A549 (cell line): ENCODE measurements at regions not wholly inside any gene's neighbourhood (a gene's known extent, or its start where the extent isn't known, plus 50 kb on each side); places are given as distances from the start of the nearest gene placed in this dataset.

Experiments
- EP300 ChIP-seq, 2 experiments: fragments of >200 bp; sonication (Bioruptor Twin); formaldehyde crosslinking; IDR thresholded peaks; 2 replicates in 1 of 2; 3 replicates in 1 of 2; pipeline ENCODE4 v1.6.1; 2016 to 2017
- HOXA7 ChIP-seq: fragments of 250-450 bp; sonication (Bioruptor Pico); IDR thresholded peaks from 2 replicates; pipeline ENCODE4 v1.5.0; 2020; ENCODE audit warnings: mild to moderate bottlenecking, moderate library complexity
- HOXB5 ChIP-seq: fragments of 250-450 bp; sonication (Bioruptor Pico); IDR thresholded peaks from 2 replicates; pipeline ENCODE4 v1.5.0; 2020; ENCODE audit warnings: mild to moderate bottlenecking, moderate library complexity
- KDM1A ChIP-seq: fragments of 200-600 bp; sonication (generic); IDR thresholded peaks from 2 replicates; pipeline ENCODE4 v1.6.1; 2016; ENCODE audit warnings: low read depth, mild to moderate bottlenecking
- MYC ChIP-seq: IDR thresholded peaks from 2 replicates; pipeline ENCODE4 v1.6.1; 2012; ENCODE audit warnings: mild to moderate bottlenecking, inconsistent platforms, low read length, improper control_type of control experiment, borderline replicate concordance
- NFE2L2 ChIP-seq: fragments of 150-350 bp; conservative IDR thresholded peaks from 2 replicates; pipeline ENCODE4 v1.6.1; 2014; ENCODE audit warnings: low read length
- POLR2A ChIP-seq: IDR thresholded peaks from 2 replicates; pipeline ENCODE4 v1.6.1; 2012; ENCODE audit warnings: mild to moderate bottlenecking, low read length
- RAD21 ChIP-seq, 2 experiments: fragments of >200 bp in 1 of 2; sonication (Bioruptor Twin) in 1 of 2; formaldehyde crosslinking in 1 of 2; IDR thresholded peaks in 1 of 2; conservative IDR thresholded peaks in 1 of 2; 2 replicates in 1 of 2; 3 replicates in 1 of 2; pipeline ENCODE4 v1.6.1; 2012 to 2018; ENCODE audit warnings: inconsistent platforms in 1 of 2
- RARB ChIP-seq: fragments of 250-450 bp; sonication (Bioruptor Pico); IDR thresholded peaks from 2 replicates; pipeline ENCODE4 v1.8.0; 2021; ENCODE audit warnings: mild to moderate bottlenecking, moderate library complexity
- RFX5 ChIP-seq: fragments of 450-650 bp; IDR thresholded peaks from 2 replicates; pipeline ENCODE4 v1.7.1; 2014; ENCODE audit warnings: antibody characterized with exemption, mild to moderate bottlenecking, moderate library complexity
- TF ChIP-seq, protein P1 (sequence below): fragments of >200 bp; sonication (Bioruptor Twin); formaldehyde crosslinking; IDR thresholded peaks from 3 replicates; pipeline ENCODE4 v1.5.1; 2016

DNA sequence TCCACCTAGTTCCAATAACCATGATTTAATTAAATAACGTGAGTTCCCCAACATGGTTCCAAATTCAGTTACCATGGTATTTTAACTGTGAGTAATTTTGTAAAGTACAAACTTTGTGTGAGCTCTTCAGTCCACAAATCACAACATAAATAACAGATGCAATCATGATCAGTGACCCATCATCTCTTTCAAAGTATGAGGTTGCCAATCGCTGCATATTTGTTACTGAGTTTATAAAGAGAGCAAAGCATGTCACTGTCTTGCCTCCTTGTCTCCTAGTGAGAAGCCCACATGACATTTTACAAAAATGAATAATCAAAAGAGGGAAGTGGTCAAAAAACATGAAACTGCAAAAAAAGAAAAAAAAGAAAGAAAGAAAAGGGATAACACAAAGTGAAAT lies 69.1 kb upstream of the PDSS1 start:
- TF ChIP-seq HOXA7 (no peak), RARB (CRISPR knock-in tag) (no peak), MYC (no peak), RFX5 (no peak), HOXB5 (CRISPR knock-in tag) (no peak), NFE2L2 (no peak), POLR2A (no peak), KDM1A (no peak), RAD21 (conservative IDR thresholded peaks at IDR 0.05 in 1 of 2, IDR thresholded peaks at IDR 0.05 in 1 of 2) (no peak), EP300 (IDR thresholded peaks at IDR 0.05) (no peak)
- TF ChIP-seq, protein P1, sequence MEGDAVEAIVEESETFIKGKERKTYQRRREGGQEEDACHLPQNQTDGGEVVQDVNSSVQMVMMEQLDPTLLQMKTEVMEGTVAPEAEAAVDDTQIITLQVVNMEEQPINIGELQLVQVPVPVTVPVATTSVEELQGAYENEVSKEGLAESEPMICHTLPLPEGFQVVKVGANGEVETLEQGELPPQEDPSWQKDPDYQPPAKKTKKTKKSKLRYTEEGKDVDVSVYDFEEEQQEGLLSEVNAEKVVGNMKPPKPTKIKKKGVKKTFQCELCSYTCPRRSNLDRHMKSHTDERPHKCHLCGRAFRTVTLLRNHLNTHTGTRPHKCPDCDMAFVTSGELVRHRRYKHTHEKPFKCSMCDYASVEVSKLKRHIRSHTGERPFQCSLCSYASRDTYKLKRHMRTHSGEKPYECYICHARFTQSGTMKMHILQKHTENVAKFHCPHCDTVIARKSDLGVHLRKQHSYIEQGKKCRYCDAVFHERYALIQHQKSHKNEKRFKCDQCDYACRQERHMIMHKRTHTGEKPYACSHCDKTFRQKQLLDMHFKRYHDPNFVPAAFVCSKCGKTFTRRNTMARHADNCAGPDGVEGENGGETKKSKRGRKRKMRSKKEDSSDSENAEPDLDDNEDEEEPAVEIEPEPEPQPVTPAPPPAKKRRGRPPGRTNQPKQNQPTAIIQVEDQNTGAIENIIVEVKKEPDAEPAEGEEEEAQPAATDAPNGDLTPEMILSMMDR, result no peak
